ENCODE measurements at regions not wholly inside any gene's neighbourhood (a gene's known extent, or its start where the extent isn't known, plus 50 kb on each side); places are given as distances from the start of the nearest gene placed in this dataset.

DNA sequence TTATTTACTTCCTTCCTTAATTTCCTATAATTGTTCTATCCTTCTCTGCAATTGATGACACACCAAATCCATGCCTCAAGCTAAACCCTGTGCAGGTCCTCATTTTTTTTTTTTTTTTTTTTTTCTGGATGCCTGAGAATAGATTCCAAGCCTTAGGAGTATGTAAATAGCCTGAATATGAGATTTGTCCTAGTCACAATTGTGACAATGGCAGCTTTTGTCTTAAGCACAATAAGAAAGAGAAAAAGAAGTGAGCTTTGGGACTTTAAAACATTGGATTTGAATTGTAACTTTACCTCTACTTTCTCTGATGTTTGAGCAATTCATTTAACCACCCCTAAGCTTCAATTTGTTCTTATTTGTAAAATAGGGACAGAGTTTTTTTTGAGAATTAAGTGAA, 280.5 kb downstream of the TUSC1 start:
- H4K20me1 ChIP-seq (ENCODE audit: insufficient read depth, low read length) = no peaks in the 10 kb centered on the region
- no peak overlapping the region for H3K4me3 ChIP-seq (ENCODE audit: insufficient read depth, low read depth, low read length)
- DNase-seq (no peak), ATAC-seq (ENCODE audit: low read depth) (no peak)
- H3K4me2 ChIP-seq (ENCODE audit: low read depth, low read length) = no peak overlapping the region
- no peak overlapping the region for H2AK9ac ChIP-seq (replicated peaks; ENCODE audit: low read depth, low read length, poor library complexity)
- TF ChIP-seq MXI1 (IDR thresholded peaks at IDR 0.05; ENCODE audit: borderline replicate concordance, low read depth, low read length) (no peak), SMC3 (IDR thresholded peaks at IDR 0.05; ENCODE audit: low read depth, low read length) (no peak), POLR2A (IDR thresholded peaks at IDR 0.05; ENCODE audit: low read depth, low read length) (no peak), RCOR1 (IDR thresholded peaks at IDR 0.05; ENCODE audit: insufficient replicate concordance, low read length) (no peak), FOS (IDR thresholded peaks at IDR 0.05; ENCODE audit: low read depth, low read length) (no peak), CEBPB (IDR thresholded peaks at IDR 0.05; ENCODE audit: low read depth, low read length) (no peak), MAFK (IDR thresholded peaks at IDR 0.05; ENCODE audit: low read depth, low read length) (no peak), BHLHE40 (IDR thresholded peaks at IDR 0.05; ENCODE audit: low read depth, low read length) (no peak), RAD21 (IDR thresholded peaks at IDR 0.05; ENCODE audit: low read length) (no peak), NFE2L2 (IDR thresholded peaks at IDR 0.05; ENCODE audit: low read depth, low read length) (no peak), MAZ (IDR thresholded peaks at IDR 0.05; ENCODE audit: borderline replicate concordance, low read depth, low read length) (no peak), RFX5 (IDR thresholded peaks at IDR 0.05; ENCODE audit: low read depth, low read length) (no peak), CHD1 (IDR thresholded peaks at IDR 0.05; ENCODE audit: low read depth, low read length) (no peak)
- TF ChIP-seq, protein P1, sequence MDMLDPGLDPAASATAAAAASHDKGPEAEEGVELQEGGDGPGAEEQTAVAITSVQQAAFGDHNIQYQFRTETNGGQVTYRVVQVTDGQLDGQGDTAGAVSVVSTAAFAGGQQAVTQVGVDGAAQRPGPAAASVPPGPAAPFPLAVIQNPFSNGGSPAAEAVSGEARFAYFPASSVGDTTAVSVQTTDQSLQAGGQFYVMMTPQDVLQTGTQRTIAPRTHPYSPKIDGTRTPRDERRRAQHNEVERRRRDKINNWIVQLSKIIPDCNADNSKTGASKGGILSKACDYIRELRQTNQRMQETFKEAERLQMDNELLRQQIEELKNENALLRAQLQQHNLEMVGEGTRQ (IDR thresholded peaks at IDR 0.05; ENCODE audit: low read depth, low read length) = no peak
- TF ChIP-seq, protein P2, sequence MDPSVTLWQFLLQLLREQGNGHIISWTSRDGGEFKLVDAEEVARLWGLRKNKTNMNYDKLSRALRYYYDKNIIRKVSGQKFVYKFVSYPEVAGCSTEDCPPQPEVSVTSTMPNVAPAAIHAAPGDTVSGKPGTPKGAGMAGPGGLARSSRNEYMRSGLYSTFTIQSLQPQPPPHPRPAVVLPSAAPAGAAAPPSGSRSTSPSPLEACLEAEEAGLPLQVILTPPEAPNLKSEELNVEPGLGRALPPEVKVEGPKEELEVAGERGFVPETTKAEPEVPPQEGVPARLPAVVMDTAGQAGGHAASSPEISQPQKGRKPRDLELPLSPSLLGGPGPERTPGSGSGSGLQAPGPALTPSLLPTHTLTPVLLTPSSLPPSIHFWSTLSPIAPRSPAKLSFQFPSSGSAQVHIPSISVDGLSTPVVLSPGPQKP (IDR thresholded peaks at IDR 0.05; ENCODE audit: borderline replicate concordance, low read depth, low read length) = no peak
- no peak overlapping the region for H3K14ac ChIP-seq (replicated peaks; ENCODE audit: low read depth, low read length)
- no peak overlapping the region for H2BK20ac ChIP-seq (ENCODE audit: low read depth, low read length)
- H2BK15ac ChIP-seq (ENCODE audit: low read depth, low read length) = no peak overlapping the region
- in situ Hi-C loops (cut with MboI; ENCODE audit: low sequenced_read_pairs) (no loop called here), intact Hi-C loops (cut with micrococcal nuclease) (no loop called here), dilution Hi-C loops (cut with HindIII; ENCODE audit: low sequenced_read_pairs, unreplicated experiment) (no loop called here)
- H3K4me1 ChIP-seq (ENCODE audit: control insufficient read depth, insufficient read depth, low read length) = no peaks in the 10 kb centered on the region
- H4K91ac ChIP-seq (ENCODE audit: insufficient read depth, low read depth, low read length) = no peak overlapping the region
- no peaks in the 10 kb centered on the region for H3K79me1 ChIP-seq (ENCODE audit: low read depth in 1 of 2, low read length in 2 of 2)
- no peaks in the 10 kb centered on the region for H3K9me1 ChIP-seq (ENCODE audit: insufficient read depth, low read length)
- H3K56ac ChIP-seq (ENCODE audit: extremely low read depth, insufficient read depth, low read length) = no peak overlapping the region
- H4K8ac ChIP-seq (ENCODE audit: low read depth in 2 of 2, low read length in 2 of 2) = no peak overlapping the region
- H3K4ac ChIP-seq (ENCODE audit: low read depth, low read length) = no peak overlapping the region
- H3K27ac ChIP-seq (ENCODE audit: insufficient read depth, low read length) = no peak overlapping the region
- H3K27me3 ChIP-seq (ENCODE audit: control insufficient read depth, insufficient read depth, low read length) = no peaks in the 10 kb centered on the region
- ChIA-PET POLR2A (ENCODE audit: unreplicated experiment) (no interaction called here), CTCF (no interaction called here)
- no TSS peak for BruUV-seq (replicated peaks)
- H3K18ac ChIP-seq (ENCODE audit: low read depth, low read length) = no peak overlapping the region
- H2BK120ac ChIP-seq (ENCODE audit: low read depth, low read length) = no peak overlapping the region
- no peak overlapping the region for H3K9ac ChIP-seq (ENCODE audit: low read depth, low read length)
- no peak overlapping the region for H3K23ac ChIP-seq (ENCODE audit: low read depth, low read length)
- H2AFZ ChIP-seq (replicated peaks; ENCODE audit: low read length, poor library complexity) = no peak overlapping the region
- H3K9me3 ChIP-seq (ENCODE audit: control insufficient read depth, insufficient read depth, low read length) = peaks cover 5% of the 10 kb centered on the region
- no peak overlapping the region for H2AK5ac ChIP-seq (ENCODE audit: low read depth, low read length)
- H4K5ac ChIP-seq (ENCODE audit: low read depth, low read length) = no peak overlapping the region
- H2BK5ac ChIP-seq (ENCODE audit: low read depth, low read length, poor library complexity, severe bottlenecking) = no peak overlapping the region
- no peaks in the 10 kb centered on the region for H3K36me3 ChIP-seq (ENCODE audit: control insufficient read depth, insufficient read depth, low read length)

Measured in IMR-90 (cell line).